ENCODE measurements at regions not wholly inside any gene's neighbourhood (a gene's known extent, or its start where the extent isn't known, plus 50 kb on each side); places are given as distances from the start of the nearest gene placed in this dataset.
"Not testable (repeated sequence)": the region's sequence is repeated elsewhere in the genome, so short reads cannot be mapped to it uniquely, and the experiment has no call there.

DNA sequence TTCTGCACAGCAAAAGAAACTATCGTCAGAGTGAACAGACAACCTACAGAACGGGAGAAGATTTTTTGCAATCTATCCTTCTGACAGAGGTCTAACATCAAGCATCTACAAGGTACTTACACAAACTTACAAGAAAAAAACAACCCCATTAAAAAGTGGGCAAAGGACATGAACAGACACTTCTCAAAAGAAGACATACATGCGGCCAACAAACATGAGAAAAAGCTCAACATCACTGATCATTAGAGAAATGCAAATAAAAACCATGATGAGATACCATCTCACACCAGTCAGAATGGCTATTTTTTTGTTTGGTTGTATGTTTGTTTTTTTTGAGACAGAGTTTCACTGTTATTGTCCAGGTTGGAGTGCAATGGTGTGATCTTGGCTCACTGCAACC is 131.5 kb upstream of the MED13 start:
- not testable (repeated sequence) for DNase-seq (ENCODE audit: low read depth)

DNA sequence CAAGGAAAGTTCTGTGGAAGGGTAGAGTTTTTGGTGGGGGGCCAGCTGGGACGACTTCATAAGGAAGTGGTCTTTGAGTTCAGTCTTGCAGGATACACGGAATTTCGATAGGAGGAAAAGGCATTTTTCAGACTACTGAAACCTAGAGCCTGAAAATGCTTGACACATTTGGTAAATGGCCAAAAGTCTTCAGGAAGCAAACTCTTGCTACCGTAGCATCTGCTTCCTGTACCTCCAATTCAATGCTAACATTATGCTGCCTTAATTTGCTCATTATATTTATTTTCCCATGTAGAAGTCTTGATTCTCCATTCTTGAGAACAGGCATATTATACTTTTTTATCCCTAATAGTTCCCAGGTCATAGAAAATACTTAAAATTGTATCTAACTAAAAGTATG is 129.3 kb upstream of the MED13 start:
- no peak for DNase-seq (ENCODE audit: low read depth)

DNA sequence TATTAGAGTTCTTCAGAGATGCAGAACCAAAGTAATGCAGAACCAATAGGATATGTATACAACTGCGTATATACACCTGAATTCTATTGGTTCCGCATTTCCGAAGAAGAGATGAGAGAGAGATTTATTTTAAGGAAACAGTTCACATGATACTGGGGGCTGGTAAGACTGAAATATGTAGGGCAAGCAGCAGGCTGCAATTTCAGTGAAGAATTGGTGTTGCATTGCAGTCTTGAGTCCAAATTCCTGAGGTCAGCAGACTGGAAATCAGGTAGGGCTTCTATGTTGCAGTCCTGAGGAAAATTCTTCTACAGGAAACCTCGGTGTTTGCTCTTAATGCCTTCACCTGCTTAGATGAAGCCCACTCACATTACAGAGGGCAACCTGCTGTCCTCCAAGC is 128.2 kb upstream of the MED13 start:
- DNase-seq (ENCODE audit: low read depth) = no peak

DNA sequence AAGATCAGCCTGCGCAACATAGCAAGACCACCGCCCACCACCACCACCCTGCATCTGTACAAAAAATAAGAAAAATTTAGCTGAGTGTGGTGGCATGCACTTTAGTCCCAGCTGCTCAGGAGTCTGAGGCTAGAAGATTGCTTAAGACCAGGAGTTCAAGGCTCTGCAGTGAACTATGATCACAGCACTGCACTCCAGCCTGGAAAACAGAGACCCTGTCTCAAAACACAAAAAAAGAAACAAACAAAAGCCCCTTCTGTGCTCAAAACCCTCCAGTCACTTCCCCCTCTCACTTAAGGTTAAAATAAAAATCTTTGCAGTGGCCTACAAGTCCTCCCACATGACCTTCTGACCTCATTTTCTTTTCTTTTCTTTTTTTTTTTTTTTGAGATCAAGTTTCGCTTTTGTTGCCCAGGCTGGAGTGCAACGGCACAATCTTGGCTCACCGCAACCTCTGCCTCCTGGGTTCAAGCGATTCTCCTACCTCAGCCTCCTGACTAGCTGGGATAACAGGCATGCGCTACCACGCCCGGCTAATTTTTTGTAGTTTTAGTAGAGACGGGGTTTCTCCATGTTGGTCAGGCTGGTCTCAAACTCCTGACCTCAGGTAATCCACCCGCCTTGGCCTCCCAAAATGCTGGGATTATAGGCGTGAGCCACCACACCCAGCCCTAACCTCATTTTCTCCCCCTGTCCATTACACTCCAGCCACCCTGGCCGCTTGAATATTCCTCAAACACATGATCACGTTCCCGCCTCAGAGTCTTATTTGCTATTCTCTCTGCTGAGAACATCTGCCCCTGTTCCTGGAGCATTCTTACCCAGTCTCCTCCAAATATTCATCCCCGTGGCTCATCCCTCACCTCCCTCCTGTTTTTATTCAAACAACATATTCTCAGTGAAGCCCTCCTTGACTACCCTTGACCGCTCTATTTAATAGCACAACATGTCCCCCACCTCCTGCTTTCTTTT is 126.6 kb upstream of the MED13 start:
- DNase-seq (ENCODE audit: low read depth) = no peak

DNA sequence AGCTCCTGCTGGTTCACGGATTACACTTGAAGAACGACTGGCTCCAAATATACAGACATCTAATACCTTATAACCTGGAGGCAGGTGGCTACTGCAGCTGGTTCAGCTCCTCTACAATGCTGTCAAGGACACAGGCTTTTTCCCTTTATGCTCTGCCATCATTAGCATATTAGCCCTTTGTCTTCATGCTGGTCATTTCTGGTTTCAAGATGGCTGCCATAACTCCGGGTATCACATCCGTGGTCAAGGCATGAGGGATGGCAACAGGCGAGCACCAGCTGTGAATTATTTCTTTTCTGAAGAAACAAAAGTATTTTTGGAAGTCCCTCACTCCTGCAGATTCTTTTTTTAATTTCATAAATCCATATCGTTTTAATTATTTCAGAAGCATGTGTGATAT is 124.3 kb upstream of the MED13 start:
- DNase-seq (ENCODE audit: low read depth) = no peak

DNA sequence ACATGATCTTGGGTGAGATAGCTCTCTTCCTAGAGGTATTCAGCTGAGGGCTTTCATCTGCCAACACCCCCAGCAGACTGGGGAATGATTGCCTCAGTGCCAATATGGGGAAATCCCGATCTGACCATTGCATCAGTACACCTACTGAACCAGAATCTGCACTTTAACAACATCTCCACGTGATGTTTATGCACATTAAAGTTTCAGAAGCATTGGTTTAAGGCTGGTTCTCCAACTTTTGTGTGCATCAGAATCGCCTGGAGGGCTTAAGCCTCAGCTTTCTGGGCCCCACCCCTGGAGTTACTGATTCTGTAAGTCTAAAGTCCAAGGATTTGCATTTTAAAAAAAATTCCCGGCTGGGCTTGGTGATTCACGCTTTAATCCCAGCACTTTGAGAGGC is 123.6 kb upstream of the MED13 start:
- DNase-seq (ENCODE audit: low read depth) = no peak

DNA sequence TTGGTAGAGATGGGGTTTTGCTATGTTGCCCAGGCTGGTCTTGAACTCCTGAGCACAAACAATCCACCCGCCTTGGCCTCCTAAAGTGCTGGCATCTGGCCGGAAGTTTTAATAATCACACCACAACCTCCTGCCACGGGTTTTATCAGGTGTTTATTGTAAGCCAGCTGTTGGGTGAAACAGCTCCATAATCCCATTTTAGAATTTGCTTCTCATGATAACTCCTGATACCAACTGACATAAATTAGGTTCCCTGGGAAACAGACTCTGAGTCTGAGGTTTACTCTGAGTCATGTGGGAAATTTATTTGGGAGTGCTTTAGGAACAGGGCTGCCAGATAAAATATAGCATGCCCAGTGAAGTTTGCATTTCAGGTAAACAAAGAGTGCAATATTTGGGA is 122.6 kb upstream of the MED13 start:
- DNase-seq (ENCODE audit: low read depth) = no peak

DNA sequence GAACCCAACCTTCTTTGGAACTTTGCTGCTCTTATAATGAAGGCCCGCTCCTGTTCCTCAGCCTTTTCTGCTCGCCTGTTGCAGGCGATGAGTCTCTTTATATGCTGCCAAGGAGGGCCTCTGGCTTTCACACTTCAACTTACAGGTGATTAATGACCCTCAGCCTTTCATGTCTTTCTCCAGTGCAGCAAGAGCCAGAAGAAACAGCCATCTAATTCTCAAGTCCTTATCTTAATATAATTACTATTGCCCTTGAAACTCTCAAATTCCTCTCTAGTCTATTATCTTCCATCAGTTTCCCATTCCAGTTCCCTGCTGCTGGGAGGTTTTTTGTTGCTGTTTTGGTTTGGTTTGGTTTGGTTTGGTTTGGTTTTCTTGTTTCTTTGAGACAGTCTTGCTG is 121.8 kb upstream of the MED13 start:
- DNase-seq (ENCODE audit: low read depth) = no peak

DNA sequence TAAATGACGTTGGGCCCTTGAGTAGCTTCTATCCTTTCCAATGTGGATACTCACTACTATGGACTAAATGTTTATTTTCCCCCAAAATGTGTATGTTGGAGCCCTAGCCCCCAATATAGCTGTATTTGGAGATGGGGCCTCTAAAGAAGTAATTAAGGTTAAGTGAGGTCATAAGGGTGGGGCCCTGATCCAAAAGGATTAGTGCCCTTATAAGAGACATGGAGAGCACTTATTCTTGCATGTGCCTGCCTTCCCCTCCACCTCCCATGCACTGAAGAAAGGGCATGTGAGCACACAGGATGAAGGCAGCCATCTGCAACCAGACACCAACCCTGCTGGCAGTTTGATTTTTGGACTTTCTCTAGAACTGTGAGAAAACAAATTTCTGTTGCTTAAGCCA is 115.7 kb upstream of the MED13 start:
- DNase-seq (ENCODE audit: low read depth) = no peak

DNA sequence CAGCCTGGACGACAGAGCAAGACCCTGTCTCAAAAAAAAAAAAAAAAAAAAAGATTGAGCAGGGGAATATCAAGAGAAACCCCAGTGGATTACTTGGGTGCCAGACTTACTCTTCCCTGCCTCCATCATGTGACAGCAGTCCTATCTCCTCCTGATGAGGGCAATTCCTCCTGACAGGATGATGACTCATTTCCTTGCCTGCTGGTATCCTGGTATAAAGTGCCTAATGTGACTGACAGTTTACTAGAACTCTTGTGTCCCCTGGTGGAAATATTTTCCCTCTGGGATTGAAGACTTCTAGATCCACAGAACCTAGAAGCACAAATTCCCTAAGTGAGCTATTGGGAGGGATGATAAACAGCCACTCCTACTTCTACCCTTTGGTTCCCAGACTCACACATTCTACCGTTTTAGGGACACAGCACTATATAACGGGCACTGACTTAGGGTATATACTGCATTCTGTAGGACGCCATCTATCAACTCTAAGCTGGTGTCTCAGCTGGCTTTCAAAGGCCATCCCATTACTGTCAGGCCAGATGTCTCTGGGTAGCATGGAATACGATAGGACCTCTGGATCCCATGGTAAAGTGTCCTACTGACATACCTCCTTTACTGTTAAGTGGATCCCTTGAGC is 114.6 kb upstream of the MED13 start:
- DNase-seq (ENCODE audit: low read depth) = peak; percentile 76

DNA sequence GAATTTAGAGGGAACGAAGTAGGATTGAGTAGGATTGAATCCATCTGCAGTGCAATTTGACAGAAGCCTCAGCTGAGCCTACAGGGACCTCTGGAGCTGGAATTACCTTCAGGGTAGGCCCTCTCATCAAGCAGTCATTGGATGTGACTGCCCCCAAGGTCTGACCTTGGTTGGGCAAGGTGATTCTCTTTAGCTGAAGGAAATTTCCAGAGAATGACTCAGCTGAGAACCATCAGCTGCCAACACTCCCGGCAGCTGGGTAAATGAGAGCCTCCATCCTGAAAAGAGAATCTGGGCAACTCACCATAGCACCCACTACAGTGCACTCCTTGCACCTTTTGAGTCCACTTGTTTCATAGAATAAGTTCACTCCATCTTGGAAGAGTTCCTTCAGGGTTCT is 113.5 kb upstream of the MED13 start:
- peak; percentile 52 for DNase-seq (ENCODE audit: low read depth)

DNA sequence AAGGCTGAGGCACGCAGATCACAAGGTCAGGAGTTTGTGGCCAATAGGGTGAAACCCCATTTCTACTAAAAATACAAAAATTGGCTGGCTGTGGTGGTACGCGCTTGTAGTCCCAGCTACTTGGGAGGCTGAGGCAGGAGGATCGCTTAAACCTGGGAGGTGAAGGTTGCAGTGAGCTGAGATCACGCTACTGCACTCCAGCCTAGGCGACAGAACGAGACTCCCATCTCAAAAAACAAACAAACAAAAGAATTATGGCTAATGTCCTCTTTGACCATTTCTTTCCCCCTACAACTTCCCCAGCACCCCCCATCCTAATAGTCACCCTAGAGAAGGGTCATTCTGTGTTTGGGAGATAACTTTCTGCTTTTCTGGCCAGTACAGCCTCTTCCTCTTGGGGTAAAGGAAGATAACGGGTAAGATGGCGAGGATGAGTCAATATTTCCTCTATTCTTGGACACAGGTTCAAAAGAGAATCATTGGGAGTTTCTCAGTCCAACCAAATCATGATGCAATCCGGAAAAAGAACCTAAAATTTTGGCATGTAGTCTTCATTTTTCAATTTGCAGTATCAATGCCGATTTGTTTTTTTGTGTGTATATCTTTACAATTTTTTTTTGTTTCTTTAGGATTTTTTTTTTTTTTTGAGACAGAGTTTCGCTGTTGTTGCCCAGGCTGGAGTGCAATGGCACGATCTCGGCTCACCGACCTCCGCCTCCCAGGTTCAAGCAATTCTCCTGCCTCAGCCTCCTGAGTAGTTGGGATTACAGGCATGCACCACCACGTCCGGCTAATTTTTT is 107.6 kb upstream of the MED13 start:
- no peak for DNase-seq (ENCODE audit: low read depth)

DNA sequence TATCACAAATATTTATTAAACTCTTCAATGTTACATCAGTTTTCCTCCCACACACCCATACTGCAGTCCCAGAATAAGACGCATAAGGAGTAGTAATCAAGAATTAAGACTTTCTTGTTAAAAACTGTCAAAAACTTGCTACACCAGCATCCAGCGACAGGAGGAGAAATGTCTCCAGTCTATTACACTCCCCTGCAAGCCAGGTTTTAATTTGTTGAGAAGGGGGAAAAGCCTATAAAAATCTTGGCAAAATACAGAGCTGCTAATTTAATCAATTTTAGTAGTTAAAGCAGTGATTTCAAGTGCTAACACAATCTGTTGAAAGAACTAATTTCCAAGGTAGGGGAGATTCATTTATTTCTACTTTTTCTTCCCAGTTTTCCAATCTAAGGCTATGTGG is 102.0 kb upstream of the MED13 start:
- no peak for DNase-seq (ENCODE audit: low read depth)

DNA sequence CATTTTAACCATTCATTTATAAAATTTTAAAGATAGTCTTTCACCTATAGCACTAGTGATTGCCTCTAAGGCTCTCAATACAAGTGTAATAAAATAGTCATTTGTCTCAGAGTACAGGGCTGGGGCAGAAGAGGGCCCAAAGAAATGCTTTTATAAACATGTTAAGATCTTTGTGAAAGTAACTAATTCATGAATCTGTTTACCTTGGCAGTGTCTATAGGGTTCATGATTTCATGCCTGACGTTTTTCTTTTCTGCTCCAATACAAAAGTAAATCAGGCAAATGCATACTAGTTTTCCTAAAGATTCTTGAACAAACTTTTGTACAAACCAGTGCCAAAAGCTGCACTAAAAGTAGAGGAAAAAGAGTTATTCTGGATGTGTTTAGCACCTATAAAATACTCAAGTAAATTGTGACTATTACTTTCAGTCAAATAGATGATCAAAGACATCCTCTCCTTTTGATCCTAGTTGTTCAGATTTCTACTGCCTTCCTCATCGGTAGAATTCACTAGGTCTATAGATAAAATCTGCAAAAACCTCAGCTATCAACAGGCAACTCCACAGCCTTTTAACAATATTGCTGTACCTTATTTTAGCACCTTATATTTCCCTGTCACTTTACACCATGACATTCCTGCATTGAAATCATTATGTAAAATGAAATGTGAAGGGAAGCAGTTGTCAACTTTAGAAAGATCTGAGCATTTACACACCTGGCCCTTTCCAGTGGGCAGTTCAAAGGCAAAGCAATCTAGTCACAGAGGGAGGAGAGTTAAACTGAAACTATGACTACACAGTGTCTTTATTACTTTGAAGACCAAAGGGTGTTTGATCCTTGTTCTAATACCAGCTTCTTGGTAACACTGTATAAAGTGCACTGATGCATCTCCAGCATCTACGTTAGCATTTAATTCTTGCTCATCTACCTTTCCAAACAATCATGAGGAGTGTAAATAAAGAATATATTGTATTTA is 100.0 kb upstream of the MED13 start:
- DNase-seq (ENCODE audit: low read depth) = no peak

DNA sequence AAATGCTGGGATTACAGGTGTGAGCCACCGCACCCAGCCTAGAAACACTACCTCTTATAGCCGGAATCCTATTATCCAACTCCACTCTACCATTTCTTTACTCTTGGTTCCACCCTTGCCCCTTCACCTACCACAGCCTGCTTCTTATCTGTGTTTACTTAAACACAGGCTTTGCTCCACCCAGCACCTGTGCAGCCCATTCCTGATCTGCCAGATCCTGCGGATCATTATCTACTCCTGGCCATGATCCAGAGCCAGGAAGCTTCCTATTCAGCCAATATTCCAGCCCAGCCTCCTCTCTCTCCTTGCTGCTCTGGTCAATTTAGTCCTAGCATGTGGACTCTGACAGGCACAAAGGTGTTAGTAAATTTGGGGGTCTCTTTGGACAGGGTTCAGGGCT is 98.8 kb upstream of the MED13 start:
- DNase-seq (ENCODE audit: low read depth) = no peak

DNA sequence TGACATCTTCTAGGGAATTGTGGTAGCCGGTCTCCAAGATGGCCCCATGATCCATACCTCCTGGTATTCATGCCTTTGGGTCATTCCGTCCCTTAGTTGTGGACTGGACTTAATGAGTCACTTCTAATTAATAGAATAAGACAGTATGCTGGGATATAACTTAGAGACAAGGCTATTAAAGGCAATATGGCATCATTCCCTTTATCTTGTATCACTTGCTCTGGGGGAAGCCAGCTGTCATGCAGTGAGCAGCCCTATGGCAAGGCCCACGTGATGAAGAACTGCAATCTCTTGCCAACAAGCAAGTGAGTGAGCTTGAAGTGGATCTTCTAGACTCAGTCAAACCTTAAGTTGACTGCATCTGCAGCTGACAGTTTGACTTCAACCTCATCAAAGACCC is 97.8 kb upstream of the MED13 start:
- no peak for DNase-seq (ENCODE audit: low read depth)

DNA sequence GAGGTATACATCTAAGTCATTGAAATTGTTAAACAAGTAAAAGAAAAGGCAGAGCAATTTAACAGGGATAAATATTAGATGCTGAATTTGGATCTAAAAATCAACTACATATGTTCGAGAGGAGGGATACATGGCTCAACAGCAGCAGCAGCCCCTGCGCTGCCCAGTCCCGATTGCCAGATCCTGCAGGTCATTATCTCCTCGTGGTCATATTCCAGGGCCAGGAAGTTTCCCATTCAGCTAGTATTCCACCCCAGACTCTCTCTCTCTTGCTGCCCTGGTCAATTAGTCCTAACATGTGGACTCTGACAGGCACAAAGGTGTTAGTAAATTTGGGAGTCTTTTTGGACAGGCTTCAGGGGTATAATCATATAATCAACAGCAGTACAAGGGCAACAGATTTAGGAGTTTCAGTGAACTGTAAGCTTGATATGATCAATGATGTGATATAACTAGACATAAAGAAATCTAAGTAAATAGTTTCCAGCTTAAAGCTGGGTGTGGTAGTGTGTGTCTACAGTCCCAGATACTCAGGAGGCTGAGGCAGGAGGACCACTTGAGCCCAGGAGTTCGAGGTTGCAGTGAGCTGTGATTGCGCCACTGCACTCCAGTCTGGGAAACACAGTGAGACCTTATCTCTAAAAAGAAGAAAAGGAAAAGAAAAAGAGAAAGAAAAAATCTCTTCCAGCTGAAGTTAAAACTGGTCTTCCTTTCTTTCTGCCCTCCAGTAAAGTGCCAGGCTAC is 96.5 kb upstream of the MED13 start:
- DNase-seq (ENCODE audit: low read depth) = no peak

DNA sequence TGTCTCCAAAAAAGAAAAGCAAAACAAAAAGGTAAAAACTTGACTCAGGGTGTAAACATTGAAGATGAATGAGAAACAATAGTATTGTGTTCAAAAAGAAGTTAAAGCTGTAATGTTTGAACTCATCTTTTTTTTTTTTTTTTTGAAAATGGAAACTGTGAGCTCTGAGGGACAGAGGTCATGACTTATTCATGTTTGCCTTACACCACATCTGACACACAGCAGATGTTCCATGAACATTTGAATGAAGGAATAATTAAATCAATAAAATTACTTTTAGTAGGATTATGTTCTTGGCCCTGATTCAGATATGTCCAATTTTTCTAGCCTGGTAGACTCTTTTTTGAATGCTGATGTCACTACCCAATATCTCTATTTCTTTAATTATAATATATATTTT is 95.7 kb upstream of the MED13 start:
- DNase-seq (ENCODE audit: low read depth) = no peak

DNA sequence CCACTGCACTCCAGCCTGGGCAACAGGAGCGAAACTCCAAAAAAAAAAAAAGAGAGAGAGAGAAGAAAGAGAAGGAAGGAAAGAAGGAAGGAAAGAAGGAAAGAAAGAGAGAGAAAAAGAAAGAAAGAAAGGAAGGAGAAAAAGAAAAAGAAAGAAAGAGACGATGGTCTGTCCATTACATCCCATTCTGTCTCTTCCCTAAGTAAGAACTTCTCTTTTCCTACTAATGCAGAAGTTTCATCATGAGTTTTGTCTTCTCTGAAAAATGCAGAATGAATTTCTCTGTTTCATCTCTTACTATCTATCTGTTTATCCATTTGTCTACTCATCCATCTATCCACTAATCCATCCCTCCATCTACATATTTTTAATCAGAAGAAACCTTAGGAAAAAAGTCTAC is 94.9 kb upstream of the MED13 start:
- no peak for DNase-seq (ENCODE audit: low read depth)

DNA sequence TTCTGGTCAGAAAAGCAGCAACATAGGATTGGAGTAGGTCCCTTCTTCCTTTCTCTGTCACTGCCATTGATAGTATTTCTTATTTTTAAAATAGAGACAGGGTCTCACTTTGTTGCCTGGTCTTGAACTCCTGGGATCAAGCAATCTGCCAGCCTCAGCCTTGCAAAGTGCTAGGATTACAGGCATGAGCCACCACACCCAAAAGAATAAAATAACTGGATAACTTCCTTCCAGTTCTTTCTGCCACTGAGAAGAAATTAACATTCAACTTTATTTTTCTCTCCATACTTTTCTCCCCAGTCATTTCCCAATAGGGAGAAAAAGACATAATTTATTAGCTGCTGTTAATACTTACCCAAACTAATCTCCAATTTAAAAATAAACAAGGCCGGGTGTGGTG is 91.9 kb upstream of the MED13 start:
- no peak for DNase-seq (ENCODE audit: low read depth)

DNA sequence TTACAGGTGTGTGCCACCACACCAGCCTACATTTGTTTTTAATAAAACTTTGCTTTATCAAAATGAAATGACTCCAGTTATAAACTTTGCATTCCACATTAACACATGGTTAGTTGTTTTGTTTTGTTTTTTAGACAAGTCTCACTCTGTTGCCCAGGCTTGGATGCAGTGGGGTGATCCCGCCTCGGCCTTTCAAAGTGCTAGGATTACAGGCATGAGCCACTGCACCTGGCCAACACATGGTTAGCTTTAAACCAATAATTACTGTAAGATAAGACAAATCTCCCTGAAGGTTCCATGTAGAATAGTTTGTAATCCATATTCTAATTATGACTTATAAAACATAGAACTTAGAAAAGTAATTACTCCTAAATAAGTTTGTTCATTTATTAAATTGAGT is 89.8 kb upstream of the MED13 start:
- DNase-seq (ENCODE audit: low read depth) = no peak
